Neural cell (in vitro differentiated cells): ENCODE measurements at regions not wholly inside any gene's neighbourhood (a gene's known extent, or its start where the extent isn't known, plus 50 kb on each side); places are given as distances from the start of the nearest gene placed in this dataset.

ENCODE experiments used
- H2AFZ ChIP-seq: fragments of 200-600, 300-800 bp; sonication (generic), shearing (Covaris generic); 2 replicates; pipeline ENCODE4 v1.6.0; 2014; ENCODE audit warnings: low read depth, mild to moderate bottlenecking, antibody characterized with exemption, low read length, moderate library complexity
- H3F3A ChIP-seq: fragments of 200-600 bp; shearing (Covaris generic); 2 replicates; pipeline ENCODE4 v1.6.1; 2016; ENCODE audit warnings: mild to moderate bottlenecking, moderate library complexity, mixed read lengths, antibody characterized with exemption, low read length; ENCODE audit not compliant: insufficient read depth, poor library complexity, severe bottlenecking
- H3K27ac ChIP-seq: fragments of 200-600, 300-800 bp; sonication (generic), shearing (Covaris generic); 2 replicates; pipeline ENCODE4 v1.5.1; 2014; ENCODE audit warnings: mild to moderate bottlenecking, low read length, moderate library complexity
- H3K27me3 ChIP-seq: fragments of 300-800, 200-600 bp; sonication (generic), shearing (Covaris generic); 2 replicates; pipeline ENCODE4 v1.6.0; 2014; ENCODE audit warnings: mild to moderate bottlenecking, low read depth, low read length, moderate library complexity; ENCODE audit not compliant: insufficient read depth
- H3K36me3 ChIP-seq: fragments of 300-800, 200-600 bp; sonication (generic), shearing (Covaris generic); 2 replicates; pipeline ENCODE4 v1.5.1; 2014; ENCODE audit warnings: mild to moderate bottlenecking, antibody characterized with exemption, low read length, moderate library complexity; ENCODE audit not compliant: insufficient read depth
- H3K4me2 ChIP-seq: fragments of 300-800, 200-600 bp; sonication (generic), shearing (Covaris generic); 2 replicates; pipeline ENCODE4 v1.6.0; 2014; ENCODE audit warnings: mild to moderate bottlenecking, low read length
- H3K4me3 ChIP-seq: fragments of 300-800, 200-600 bp; sonication (generic), shearing (Covaris generic); 2 replicates; pipeline ENCODE4 v1.5.1; 2014; ENCODE audit warnings: mild to moderate bottlenecking, low read length, moderate library complexity
- H3K79me2 ChIP-seq: fragments of 200-600 bp; shearing (Covaris generic); replicated peaks from 2 replicates; pipeline ENCODE4 v1.6.0; 2014; ENCODE audit warnings: mild to moderate bottlenecking, low read length, moderate library complexity; ENCODE audit not compliant: insufficient read depth
- H3K9ac ChIP-seq: fragments of 300-800, 200-600 bp; sonication (generic), shearing (Covaris generic); 2 replicates; pipeline ENCODE4 v1.6.1; 2016; ENCODE audit warnings: mild to moderate bottlenecking, low read length, mixed read lengths
- H3K9me2 ChIP-seq: fragments of 200-600 bp; shearing (Covaris generic); 2 replicates; pipeline ENCODE4 v1.6.1; 2016; ENCODE audit warnings: mild to moderate bottlenecking, low read length, mixed read lengths; ENCODE audit not compliant: insufficient read depth
- H3K9me3 ChIP-seq: fragments of 200-600, 300-800 bp; sonication (generic), shearing (Covaris generic); 2 replicates; pipeline ENCODE4 v1.6.1; 2016; ENCODE audit warnings: mild to moderate bottlenecking, mixed run types, low read length, moderate library complexity, mixed read lengths
- H4K20me1 ChIP-seq: fragments of 200-600 bp; shearing (Covaris generic); 2 replicates; pipeline ENCODE4 v1.6.1; 2016; ENCODE audit warnings: mild to moderate bottlenecking, mixed run types; ENCODE audit not compliant: insufficient read depth
- CTCF ChIP-seq: fragments of 450-650 bp; IDR thresholded peaks from 2 replicates; pipeline ENCODE4 v1.5.1; 2014; ENCODE audit warnings: antibody characterized with exemption, mild to moderate bottlenecking, moderate library complexity; ENCODE audit not compliant: poor library complexity, severe bottlenecking
- EP300 ChIP-seq: fragments of 450-650 bp; conservative IDR thresholded peaks from 2 replicates; pipeline ENCODE4 v1.6.1; 2014; ENCODE audit warnings: antibody characterized with exemption, mild to moderate bottlenecking, moderate library complexity; ENCODE audit not compliant: poor library complexity, severe bottlenecking
- EZH2 ChIP-seq: fragments of 200-600, 300-800 bp; shearing (Covaris generic), sonication (generic); IDR thresholded peaks from 2 replicates; pipeline ENCODE4 v1.6.1; 2014; ENCODE audit warnings: antibody characterized with exemption, low read length, borderline replicate concordance, mild to moderate bottlenecking; ENCODE audit not compliant: insufficient read depth, poor library complexity, severe bottlenecking
- MXI1 ChIP-seq: fragments of 450-650 bp; conservative IDR thresholded peaks from 2 replicates; pipeline ENCODE4 v1.6.1; 2014; ENCODE audit warnings: antibody characterized with exemption, mild to moderate bottlenecking; ENCODE audit not compliant: poor library complexity, severe bottlenecking
- POLR2AphosphoS5 ChIP-seq: IDR thresholded peaks from 2 replicates; pipeline ENCODE4 v1.6.1; 2012
- RAD21 ChIP-seq: fragments of 450-650 bp; conservative IDR thresholded peaks from 2 replicates; pipeline ENCODE4 v1.6.1; 2014; ENCODE audit warnings: antibody characterized with exemption, mild to moderate bottlenecking, moderate library complexity
- REST ChIP-seq: IDR thresholded peaks from 2 replicates; pipeline ENCODE4 v1.6.1; 2012; ENCODE audit warnings: borderline replicate concordance
- SMC3 ChIP-seq: fragments of 450-650 bp; conservative IDR thresholded peaks from 2 replicates; pipeline ENCODE4 v1.6.1; 2014; ENCODE audit warnings: antibody characterized with exemption, mild to moderate bottlenecking, moderate library complexity; ENCODE audit not compliant: poor library complexity
- TAF1 ChIP-seq: IDR thresholded peaks from 2 replicates; pipeline ENCODE4 v1.6.1; 2012; ENCODE audit warnings: low read depth

GRCh38 chr1:13901039-13901438, 201.1 kb downstream of the PRDM2 start:
- Histone ChIP-seq H3K36me3 (no peaks in the 10 kb centered on the region), H3K27ac (no peak overlapping the region), H3K9me3 (no peaks in the 10 kb centered on the region), H2AFZ (no peak overlapping the region), H3F3A (no peaks in the 10 kb centered on the region), H3K9ac (no peak overlapping the region), H3K4me2 (no peak overlapping the region), H3K27me3 (no peaks in the 10 kb centered on the region), H3K79me2 (no peaks in the 10 kb centered on the region), H3K4me3 (no peak overlapping the region), H3K9me2 (no peaks in the 10 kb centered on the region), H4K20me1 (no peaks in the 10 kb centered on the region)
- TF ChIP-seq EZH2 (no peak), CTCF (no peak), REST (no peak), TAF1 (no peak), SMC3 (no peak), MXI1 (no peak), EP300 (no peak), RAD21 (no peak), POLR2AphosphoS5 (no peak)

GRCh38 chr1:13901597-13901996, 201.6 kb downstream of the PRDM2 start:
- no peaks in the 10 kb centered on the region for H3K27me3 ChIP-seq
- no peaks in the 10 kb centered on the region for H3F3A ChIP-seq
- H3K79me2 ChIP-seq: no peaks in the 10 kb centered on the region
- H3K9ac ChIP-seq: no peak overlapping the region
- H4K20me1 ChIP-seq: no peaks in the 10 kb centered on the region
- no peak overlapping the region for H3K4me2 ChIP-seq
- no peaks in the 10 kb centered on the region for H3K36me3 ChIP-seq
- H3K4me3 ChIP-seq: no peak overlapping the region
- TF ChIP-seq EP300: peak; percentile 14
- no peak for TF ChIP-seq RAD21
- peak; percentile 38 for TF ChIP-seq MXI1
- H2AFZ ChIP-seq: no peak overlapping the region
- H3K9me2 ChIP-seq: no peaks in the 10 kb centered on the region
- no peaks in the 10 kb centered on the region for H3K9me3 ChIP-seq
- H3K27ac ChIP-seq: no peak overlapping the region

GRCh38 chr1:13908128-13908527, 208.1 kb downstream of the PRDM2 start:
- no peak overlapping the region for H3K4me3 ChIP-seq
- H3K79me2 ChIP-seq: no peaks in the 10 kb centered on the region
- no peak for TF ChIP-seq SMC3
- no peak for TF ChIP-seq MXI1
- no peak for TF ChIP-seq EZH2
- no peak overlapping the region for H2AFZ ChIP-seq
- no peak overlapping the region for H3K4me2 ChIP-seq
- H3K27ac ChIP-seq: no peak overlapping the region
- H3K9ac ChIP-seq: no peak overlapping the region
- H3K9me2 ChIP-seq: no peaks in the 10 kb centered on the region
- H4K20me1 ChIP-seq: no peaks in the 10 kb centered on the region
- H3K9me3 ChIP-seq: no peaks in the 10 kb centered on the region
- no peaks in the 10 kb centered on the region for H3K36me3 ChIP-seq
- H3K27me3 ChIP-seq: no peaks in the 10 kb centered on the region
- H3F3A ChIP-seq: no peaks in the 10 kb centered on the region
